BE2C (cell line): ENCODE measurements at regions not wholly inside any gene's neighbourhood (a gene's known extent, or its start where the extent isn't known, plus 50 kb on each side); places are given as distances from the start of the nearest gene placed in this dataset.
A peak's percentile ranks its signal among the peaks of the same experiment; 100 is the strongest.

ENCODE experiments used
- DNase-seq: peaks from one replicate; pipeline ENCODE4 v3.0.0-alpha.2; 2020
- H3K27me3 ChIP-seq: fragments of 250-450 bp; sonication (Bioruptor Pico); 2 replicates; pipeline ENCODE4 v1.5.1; 2020; ENCODE audit warnings: mild to moderate bottlenecking
- H3K36me3 ChIP-seq: fragments of 250-450 bp; sonication (Bioruptor Pico); 2 replicates; pipeline ENCODE4 v1.5.1; 2020; ENCODE audit warnings: mild to moderate bottlenecking
- H3K4me1 ChIP-seq: fragments of 250-450 bp; sonication (Bioruptor Pico); 2 replicates; pipeline ENCODE4 v1.5.1; 2020
- H3K4me3 ChIP-seq: 2 replicates; pipeline ENCODE4 v1.5.1; 2011; ENCODE audit warnings: low read depth, low read length
- H3K9me3 ChIP-seq: fragments of 250-450 bp; sonication (Bioruptor Pico); 2 replicates; pipeline ENCODE4 v1.5.1; 2020
- CTCF ChIP-seq: IDR thresholded peaks from 2 replicates; pipeline ENCODE4 v1.5.1; 2012; ENCODE audit warnings: mild to moderate bottlenecking, low read depth, low read length

DNA sequence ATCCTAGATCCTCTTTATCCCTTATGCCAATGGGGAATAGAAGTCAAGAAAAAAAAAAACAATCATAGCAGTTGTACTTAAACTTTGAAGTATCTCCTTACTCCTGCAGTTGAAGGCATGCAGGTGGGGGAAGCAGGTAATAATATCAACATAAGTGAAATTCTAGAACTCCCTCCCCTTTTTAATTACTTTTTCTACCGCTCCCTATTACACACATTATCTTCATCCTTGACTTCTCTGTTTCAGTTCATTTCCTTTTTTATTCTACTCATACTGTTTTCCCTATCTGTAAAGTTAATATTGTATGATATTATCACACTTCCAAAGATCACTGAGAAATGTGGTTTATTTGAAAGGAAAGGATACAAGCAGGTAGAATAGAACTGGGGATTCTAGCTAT is 962.0 kb downstream of the PLA2G4A start:
- Histone ChIP-seq H3K4me3 (no peak overlapping the region), H3K4me1 (no peaks in the 10 kb centered on the region), H3K9me3 (no peaks in the 10 kb centered on the region), H3K36me3 (no peaks in the 10 kb centered on the region), H3K27me3 (no peaks in the 10 kb centered on the region)
- no peak for TF ChIP-seq CTCF
- DNase-seq = no peak

- H3K27me3 ChIP-seq = no peaks in the 10 kb centered on the region
- no peaks in the 10 kb centered on the region for H3K9me3 ChIP-seq
- H3K4me1 ChIP-seq = no peaks in the 10 kb centered on the region
- DNase-seq = no peak
- no peak for TF ChIP-seq CTCF
- H3K36me3 ChIP-seq = no peaks in the 10 kb centered on the region
- no peak overlapping the region for H3K4me3 ChIP-seq
These were observed 965.8 kb downstream of the PLA2G4A start for GRCh38 chr1:187794561-187794960.

DNA sequence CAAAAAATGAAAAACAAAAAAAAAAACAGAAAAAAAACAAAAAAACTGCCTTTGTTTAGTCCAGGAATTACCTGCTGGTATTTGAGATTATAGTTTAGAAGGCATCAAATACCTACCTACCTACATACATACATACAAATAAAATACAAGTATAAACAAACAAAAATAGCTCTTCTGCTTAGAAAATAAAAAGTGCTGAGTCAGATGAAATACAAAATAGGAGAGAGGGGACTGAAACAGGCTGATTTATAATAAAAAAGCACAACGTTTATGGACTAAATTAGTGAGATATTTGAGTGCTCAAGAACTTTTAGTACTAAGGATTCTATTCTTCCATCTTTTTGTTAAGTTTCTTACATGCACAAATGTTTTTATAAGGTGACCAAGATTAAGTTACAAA is 980.8 kb downstream of the PLA2G4A start:
- Histone ChIP-seq H3K36me3 (no peaks in the 10 kb centered on the region), H3K9me3 (no peaks in the 10 kb centered on the region; the same call in 1 of the 2 replicates), H3K27me3 (no peaks in the 10 kb centered on the region), H3K4me3 (no peak overlapping the region), H3K4me1 (no peaks in the 10 kb centered on the region)
- no peak for DNase-seq
- no peak for TF ChIP-seq CTCF

- Histone ChIP-seq H3K9me3 (no peaks in the 10 kb centered on the region; the same call in 1 of the 2 replicates), H3K27me3 (no peaks in the 10 kb centered on the region), H3K4me1 (no peaks in the 10 kb centered on the region), H3K4me3 (no peak overlapping the region), H3K36me3 (no peaks in the 10 kb centered on the region)
- TF ChIP-seq CTCF = no peak
- DNase-seq = no peak
These were observed 987.9 kb downstream of the PLA2G4A start for GRCh38 chr1:187816646-187817045.

- peak; percentile 57 for TF ChIP-seq CTCF
- DNase-seq = peak; percentile 29
- Histone ChIP-seq H3K4me3 (no peak overlapping the region), H3K4me1 (no peaks in the 10 kb centered on the region), H3K36me3 (no peaks in the 10 kb centered on the region), H3K9me3 (no peaks in the 10 kb centered on the region; the same call in 1 of the 2 replicates), H3K27me3 (no peaks in the 10 kb centered on the region)
These were observed 989.0 kb downstream of the PLA2G4A start for GRCh38 chr1:187817782-187818181.

- Histone ChIP-seq H3K36me3 (no peaks in the 10 kb centered on the region), H3K27me3 (no peaks in the 10 kb centered on the region), H3K4me1 (no peaks in the 10 kb centered on the region), H3K4me3 (no peak overlapping the region), H3K9me3 (no peaks in the 10 kb centered on the region; the same call in 1 of the 2 replicates)
- no peak for DNase-seq
- no peak for TF ChIP-seq CTCF
These were observed 990.3 kb downstream of the PLA2G4A start for GRCh38 chr1:187819086-187819485.
